CD4-positive, alpha-beta T cell (primary cell): ENCODE measurements at regions not wholly inside any gene's neighbourhood (a gene's known extent, or its start where the extent isn't known, plus 50 kb on each side); places are given as distances from the start of the nearest gene placed in this dataset.

Source experiments
- ATAC-seq: fragments of 200-7000 bp; cut with Tn5 transposase; one replicate; pipeline ENCODE4 v1.10.0; 2022; ENCODE audit warnings: mild to moderate bottlenecking; ENCODE audit not compliant: poor library complexity
- CTCF ChIA-PET: fragments of 350-600 bp; sonication (Branson Sonifier 250); formaldehyde crosslinking; loops from one replicate; lab custom pipeline; 2021; ENCODE audit warnings: antibody characterized with exemption, inconsistent platforms; lab: Charles Lee
- POLR2A ChIA-PET: fragments of 350-600 bp; sonication (Branson Sonifier 250); formaldehyde crosslinking; loops from one replicate; lab custom pipeline; 2021; ENCODE audit warnings: antibody characterized with exemption, inconsistent platforms; lab: Charles Lee
- DNase-seq, 14 experiments: peaks; one replicate each; pipeline ENCODE4 v3.0.0-alpha.2; 2013 to 2020; ENCODE audit warnings: mixed read lengths in 2 of 14
- H3K27ac ChIP-seq, 2 donors: one replicate each; pipeline versions ENCODE4 v1.5.1 to v1.7.0; 2013; ENCODE audit warnings: low read length in 2 of 2, low read depth in 1 of 2, mild to moderate bottlenecking in 1 of 2
- H3K27me3 ChIP-seq, 2 experiments: 1 replicate in 1 of 2; 2 replicates in 1 of 2; pipeline versions ENCODE4 v1.6.1 to v1.7.0; 2013; ENCODE audit warnings: low read length in 2 of 2, control low read depth in 1 of 2, mild to moderate bottlenecking in 1 of 2, moderate library complexity in 1 of 2; ENCODE audit not compliant: insufficient read depth in 2 of 2, control insufficient read depth in 1 of 2
- H3K36me3 ChIP-seq: one replicate; pipeline ENCODE4 v1.6.1; 2013; ENCODE audit warnings: low read length, control low read depth; ENCODE audit not compliant: insufficient read depth
- H3K4me1 ChIP-seq: one replicate; pipeline ENCODE4 v1.6.1; 2013; ENCODE audit warnings: low read length, control low read depth; ENCODE audit not compliant: insufficient read depth
- H3K4me3 ChIP-seq: one replicate; pipeline ENCODE4 v1.5.1; 2013; ENCODE audit warnings: mild to moderate bottlenecking, low read length, moderate library complexity
- H3K9me3 ChIP-seq, 2 experiments: 1 replicate in 1 of 2; 2 replicates in 1 of 2; pipeline versions ENCODE4 v1.6.1 to v1.7.0; 2013; ENCODE audit warnings: low read length in 2 of 2, mild to moderate bottlenecking in 2 of 2, control low read depth in 1 of 2, moderate library complexity in 1 of 2; ENCODE audit not compliant: control insufficient read depth in 1 of 2, insufficient read depth in 1 of 2
- H3K27ac Mint-ChIP-seq: one replicate; pipeline ENCODE4 v1.8.0; 2020; ENCODE audit warnings: mixed read lengths
- H3K27me3 Mint-ChIP-seq: one replicate; pipeline ENCODE4 v1.8.0; 2021; ENCODE audit warnings: mixed read lengths
- H3K36me3 Mint-ChIP-seq: one replicate; pipeline ENCODE4 v1.8.0; 2021; ENCODE audit warnings: low read depth, mixed read lengths
- H3K4me1 Mint-ChIP-seq: one replicate; pipeline ENCODE4 v1.8.0; 2021; ENCODE audit warnings: low read depth, mixed read lengths
- H3K4me3 Mint-ChIP-seq: one replicate; pipeline ENCODE4 v1.8.0; 2020; ENCODE audit warnings: mild to moderate bottlenecking, mixed read lengths
- H3K9me3 Mint-ChIP-seq: one replicate; pipeline ENCODE4 v1.8.0; 2020; ENCODE audit warnings: mixed read lengths
- intact Hi-C, 2 experiments: fragments of 100-400 bp; cut with DNase I in 1 of 2; cut with micrococcal nuclease in 1 of 2; formaldehyde crosslinking; loops; one replicate each; pipeline versions ENCODE4 v1.15.1 to v1.9.0; 2023 to 2025; cut with DNase I, micrococcal nuclease
- TF ChIP-seq, protein P1 (sequence below): fragments of 200-600 bp; IDR thresholded peaks from one replicate; pipeline ENCODE4 v1.8.0; 2022; ENCODE audit warnings: antibody characterized with exemption, mild to moderate bottlenecking

DNA sequence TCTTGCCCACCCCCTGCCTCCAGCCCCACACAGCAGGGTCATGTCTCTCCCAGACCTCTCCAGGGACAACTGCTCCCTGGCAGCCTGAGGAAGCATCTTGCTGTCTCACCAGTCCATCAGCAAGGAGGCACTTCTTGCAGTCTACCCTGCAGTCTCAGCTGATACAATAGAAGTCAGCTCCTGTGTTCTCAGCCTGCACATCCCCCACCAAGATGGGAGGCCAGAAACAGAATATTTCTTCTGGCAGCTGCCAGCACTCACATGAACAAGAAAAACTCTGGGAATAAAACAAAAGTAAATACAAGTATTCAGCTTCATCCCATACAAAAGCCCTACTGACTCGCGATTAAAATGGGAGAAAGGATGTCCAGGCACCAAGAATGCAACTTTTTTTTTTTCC lies 457.4 kb upstream of the PROK2 start:
- Histone ChIP-seq H3K36me3 (no peaks in the 10 kb centered on the region), H3K27ac (no peak overlapping the region), H3K4me1 (no peaks in the 10 kb centered on the region), H3K4me3 (no peak overlapping the region), H3K9me3 (no peaks in the 10 kb centered on the region), H3K27me3 (no peaks in the 10 kb centered on the region)
- no peak for DNase-seq
- no peaks in the 10 kb centered on the region for H3K27me3 Mint-ChIP-seq
- no peak overlapping the region for H3K4me3 Mint-ChIP-seq
- POLR2A ChIA-PET: no interaction called here
- H3K27ac Mint-ChIP-seq: no peak overlapping the region
- ATAC-seq: no peak
- H3K9me3 Mint-ChIP-seq: no peaks in the 10 kb centered on the region
- intact Hi-C loops: no loop called here
- TF ChIP-seq, protein P1, sequence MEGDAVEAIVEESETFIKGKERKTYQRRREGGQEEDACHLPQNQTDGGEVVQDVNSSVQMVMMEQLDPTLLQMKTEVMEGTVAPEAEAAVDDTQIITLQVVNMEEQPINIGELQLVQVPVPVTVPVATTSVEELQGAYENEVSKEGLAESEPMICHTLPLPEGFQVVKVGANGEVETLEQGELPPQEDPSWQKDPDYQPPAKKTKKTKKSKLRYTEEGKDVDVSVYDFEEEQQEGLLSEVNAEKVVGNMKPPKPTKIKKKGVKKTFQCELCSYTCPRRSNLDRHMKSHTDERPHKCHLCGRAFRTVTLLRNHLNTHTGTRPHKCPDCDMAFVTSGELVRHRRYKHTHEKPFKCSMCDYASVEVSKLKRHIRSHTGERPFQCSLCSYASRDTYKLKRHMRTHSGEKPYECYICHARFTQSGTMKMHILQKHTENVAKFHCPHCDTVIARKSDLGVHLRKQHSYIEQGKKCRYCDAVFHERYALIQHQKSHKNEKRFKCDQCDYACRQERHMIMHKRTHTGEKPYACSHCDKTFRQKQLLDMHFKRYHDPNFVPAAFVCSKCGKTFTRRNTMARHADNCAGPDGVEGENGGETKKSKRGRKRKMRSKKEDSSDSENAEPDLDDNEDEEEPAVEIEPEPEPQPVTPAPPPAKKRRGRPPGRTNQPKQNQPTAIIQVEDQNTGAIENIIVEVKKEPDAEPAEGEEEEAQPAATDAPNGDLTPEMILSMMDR: no peak
- peaks cover 6% of the 10 kb centered on the region for H3K4me1 Mint-ChIP-seq
- CTCF ChIA-PET: no interaction called here
- no peaks in the 10 kb centered on the region for H3K36me3 Mint-ChIP-seq

DNA sequence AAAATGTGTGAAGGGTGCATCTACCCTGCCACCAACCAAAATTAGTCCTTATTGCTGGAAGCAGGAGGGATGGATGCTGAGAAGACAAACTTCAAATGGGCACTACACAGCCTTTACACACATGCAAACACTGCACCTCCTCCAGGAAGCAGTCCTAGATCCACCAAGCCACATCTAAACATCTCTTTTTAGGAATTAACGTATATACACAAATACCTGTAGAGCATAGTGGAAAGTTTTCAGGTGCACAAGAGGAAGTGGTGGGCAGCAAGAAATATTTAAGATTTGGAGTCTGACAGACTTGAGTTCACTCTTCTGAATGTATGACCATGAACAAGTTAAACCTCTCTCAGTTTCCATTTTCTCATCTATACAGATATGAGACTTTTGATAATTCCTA lies 456.6 kb upstream of the PROK2 start:
- intact Hi-C loops: no loop called here
- H3K9me3 Mint-ChIP-seq: no peaks in the 10 kb centered on the region
- Histone ChIP-seq H3K27ac (no peak overlapping the region), H3K4me1 (no peaks in the 10 kb centered on the region), H3K4me3 (no peak overlapping the region), H3K27me3 (no peaks in the 10 kb centered on the region), H3K36me3 (no peaks in the 10 kb centered on the region), H3K9me3 (no peaks in the 10 kb centered on the region)
- H3K4me1 Mint-ChIP-seq: peaks cover 6% of the 10 kb centered on the region
- H3K36me3 Mint-ChIP-seq: no peaks in the 10 kb centered on the region
- no peak overlapping the region for H3K27ac Mint-ChIP-seq
- ATAC-seq (no peak), DNase-seq (no peak)
- TF ChIP-seq, protein P1: no peak
- H3K27me3 Mint-ChIP-seq: no peaks in the 10 kb centered on the region
- CTCF ChIA-PET: no interaction called here
- POLR2A ChIA-PET: no interaction called here
- no peak overlapping the region for H3K4me3 Mint-ChIP-seq

DNA sequence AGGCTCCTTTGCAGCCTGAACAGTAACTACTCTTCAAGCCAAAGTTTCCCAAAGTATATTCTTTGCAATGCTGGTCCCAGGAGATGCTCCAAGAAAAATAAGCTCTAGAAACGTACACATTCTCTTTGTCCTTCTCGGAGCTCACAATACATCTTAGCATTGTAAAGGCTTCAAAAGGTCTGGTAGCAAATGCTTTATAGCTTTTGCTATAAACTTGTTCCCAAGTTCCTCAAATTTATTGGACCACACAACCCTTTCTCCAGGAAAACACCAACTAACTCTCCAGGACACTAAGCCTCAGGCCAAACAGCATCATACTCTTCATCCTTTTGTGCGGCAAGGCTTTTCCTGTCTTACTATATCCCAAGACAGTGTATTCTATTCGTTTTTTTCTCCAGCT lies 455.6 kb upstream of the PROK2 start:
- no peak overlapping the region for H3K4me3 Mint-ChIP-seq
- Histone ChIP-seq H3K36me3 (no peaks in the 10 kb centered on the region), H3K4me1 (no peaks in the 10 kb centered on the region), H3K27me3 (no peaks in the 10 kb centered on the region), H3K27ac (no peak overlapping the region), H3K4me3 (no peak overlapping the region), H3K9me3 (no peaks in the 10 kb centered on the region)
- ChIA-PET POLR2A (no interaction called here), CTCF (no interaction called here)
- TF ChIP-seq, protein P1: no peak
- DNase-seq: no peak
- H3K27me3 Mint-ChIP-seq: no peaks in the 10 kb centered on the region
- no peak overlapping the region for H3K27ac Mint-ChIP-seq
- H3K36me3 Mint-ChIP-seq: no peaks in the 10 kb centered on the region
- no peaks in the 10 kb centered on the region for H3K9me3 Mint-ChIP-seq
- intact Hi-C loops: no loop called here
- ATAC-seq: no peak
- peaks cover 6% of the 10 kb centered on the region for H3K4me1 Mint-ChIP-seq
